Urinary bladder (tissue), 3 donors: ENCODE measurements at regions not wholly inside any gene's neighbourhood (a gene's known extent, or its start where the extent isn't known, plus 50 kb on each side); places are given as distances from the start of the nearest gene placed in this dataset.

ENCODE experiments used
- DNase-seq: peaks from one replicate; pipeline ENCODE4 v3.0.0-alpha.2; 2015; ENCODE audit errors: extremely low spot score
- H3K27ac ChIP-seq: one replicate; pipeline ENCODE4 v1.5.1; 2013; ENCODE audit warnings: low read depth, mild to moderate bottlenecking, moderate library complexity
- H3K36me3 ChIP-seq: one replicate; pipeline ENCODE4 v1.6.1; 2013; ENCODE audit warnings: mild to moderate bottlenecking, moderate library complexity; ENCODE audit not compliant: insufficient read depth
- H3K4me1 ChIP-seq: one replicate; pipeline ENCODE4 v1.6.1; 2013; ENCODE audit warnings: mild to moderate bottlenecking, moderate library complexity; ENCODE audit not compliant: insufficient read depth
- H3K4me3 ChIP-seq: one replicate; pipeline ENCODE4 v1.5.1; 2013; ENCODE audit warnings: low read depth, low read length
- WGBS: extraction: QIAGEN DNeasy Blood & Tissue Kit; methylation state at CpG from one replicate; pipeline ENCODE4 v1.1.7; 2013; 5-methylcytosine and 5-hydroxymethylcytosine counted together
- donor health status: healthy with polysubstance abuse.
- donor health status: healthy.

DNA sequence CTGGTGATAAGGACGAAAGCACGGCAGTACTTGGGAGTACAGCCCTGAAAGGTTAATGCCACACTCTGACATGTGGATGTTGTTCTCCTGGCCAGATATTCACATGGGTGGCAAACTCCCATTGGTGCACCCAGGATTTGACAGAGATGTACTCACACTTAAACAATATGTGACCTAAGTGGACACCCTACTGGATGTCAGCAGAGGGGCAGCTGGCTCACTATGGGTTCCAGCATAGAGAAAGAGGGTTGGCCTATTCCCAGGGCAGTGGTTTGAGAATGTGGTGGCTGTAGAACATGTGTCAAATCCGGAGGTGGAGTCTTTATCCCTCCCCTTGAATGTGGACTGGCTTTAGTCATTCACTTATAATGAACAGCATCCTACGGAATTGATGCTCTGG lies 333.2 kb downstream of the DHX35 start:
- 68% methylated on average over 4 of the region's 4 CpGs for WGBS
- no peak for DNase-seq
- H3K36me3 ChIP-seq = no peaks in the 10 kb centered on the region
- no peak overlapping the region for H3K27ac ChIP-seq
- no peaks in the 10 kb centered on the region for H3K4me1 ChIP-seq
- H3K4me3 ChIP-seq = no peak overlapping the region

DNA sequence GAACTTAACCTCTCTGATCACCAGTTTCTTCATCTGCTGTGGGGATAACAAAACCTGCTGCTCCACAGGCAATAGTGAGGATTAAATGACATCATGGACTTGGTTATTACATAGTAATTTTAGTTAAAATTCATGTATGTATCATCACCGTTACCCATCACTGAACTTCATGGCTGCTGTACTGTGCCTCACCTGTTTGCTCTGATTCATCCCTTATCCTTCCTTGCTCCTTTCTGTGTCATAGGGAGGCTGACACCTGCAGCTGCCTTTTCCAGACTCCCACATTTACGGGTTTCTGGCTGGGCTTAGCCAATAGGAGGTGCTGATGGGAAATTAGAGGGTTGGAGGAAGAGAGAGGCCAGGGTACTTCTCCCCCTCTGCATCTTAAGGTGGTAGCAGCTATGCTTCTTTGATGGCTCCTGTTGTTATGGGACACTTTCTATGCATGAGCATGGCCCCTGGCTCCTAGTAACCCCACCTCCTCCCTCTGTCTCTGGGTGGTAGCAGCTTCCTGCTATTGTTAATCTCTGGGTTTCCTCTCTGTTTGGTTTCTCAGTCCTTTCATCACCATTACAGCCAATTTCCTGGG lies 332.1 kb downstream of the DHX35 start:
- no peaks in the 10 kb centered on the region for H3K4me1 ChIP-seq
- no peaks in the 10 kb centered on the region for H3K36me3 ChIP-seq
- H3K27ac ChIP-seq = no peak overlapping the region
- WGBS = 75% methylated on average over 2 of the region's 2 CpGs
- no peak overlapping the region for H3K4me3 ChIP-seq
- DNase-seq = no peak

DNA sequence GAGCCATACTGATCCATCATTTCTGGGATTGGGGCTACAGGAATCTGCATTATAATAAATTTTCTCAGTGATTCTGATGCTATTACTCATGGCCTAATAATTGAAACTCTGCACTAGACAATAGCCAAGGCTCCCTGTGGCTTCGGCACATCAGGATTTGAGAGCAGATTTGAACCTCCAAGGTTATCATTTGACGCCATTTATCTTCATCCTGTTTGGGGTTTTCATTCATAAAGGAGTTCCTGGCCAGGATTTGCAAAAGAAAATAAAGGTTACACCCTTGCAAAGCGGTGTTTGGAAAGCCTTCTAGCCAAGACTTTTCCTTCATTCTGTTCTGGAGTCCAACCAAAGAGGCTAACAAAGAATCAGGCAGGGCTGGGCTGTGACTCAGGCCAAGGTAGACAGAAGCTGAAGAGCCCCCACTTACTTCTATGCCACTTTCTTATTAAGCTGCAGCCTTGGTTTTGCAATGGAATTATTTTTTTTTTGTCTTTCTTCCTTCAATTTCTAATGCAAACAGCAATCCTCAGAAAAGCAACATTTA lies 330.1 kb downstream of the DHX35 start:
- 53% methylated on average over 3 of the region's 3 CpGs for WGBS
- Histone ChIP-seq H3K4me1 (no peaks in the 10 kb centered on the region), H3K36me3 (no peaks in the 10 kb centered on the region), H3K27ac (no peak overlapping the region), H3K4me3 (no peak overlapping the region)
- DNase-seq = no peak

DNA sequence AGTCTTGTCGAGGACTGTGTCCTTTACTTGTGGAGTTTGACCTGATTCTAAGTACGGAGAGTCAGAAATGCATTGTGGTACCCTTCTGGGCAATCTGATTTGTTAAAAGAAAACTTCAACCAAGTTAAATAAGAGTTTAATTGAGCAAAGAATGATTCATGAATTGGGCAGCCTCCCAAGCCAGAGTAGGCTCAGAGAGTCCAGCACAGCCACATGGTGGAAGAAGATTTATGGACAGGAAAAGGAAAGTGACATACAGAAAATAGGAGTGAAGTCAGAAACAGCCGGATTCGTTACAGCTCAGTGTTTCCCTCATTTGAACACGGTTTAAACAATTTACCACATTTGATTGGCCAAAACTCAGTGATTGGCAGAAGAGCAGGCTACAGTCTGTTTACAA lies 329.2 kb downstream of the DHX35 start:
- H3K4me3 ChIP-seq = no peak overlapping the region
- H3K36me3 ChIP-seq = no peaks in the 10 kb centered on the region
- no peaks in the 10 kb centered on the region for H3K4me1 ChIP-seq
- DNase-seq = no peak
- no peak overlapping the region for H3K27ac ChIP-seq
- 68% methylated on average over 5 of the region's 5 CpGs for WGBS

DNA sequence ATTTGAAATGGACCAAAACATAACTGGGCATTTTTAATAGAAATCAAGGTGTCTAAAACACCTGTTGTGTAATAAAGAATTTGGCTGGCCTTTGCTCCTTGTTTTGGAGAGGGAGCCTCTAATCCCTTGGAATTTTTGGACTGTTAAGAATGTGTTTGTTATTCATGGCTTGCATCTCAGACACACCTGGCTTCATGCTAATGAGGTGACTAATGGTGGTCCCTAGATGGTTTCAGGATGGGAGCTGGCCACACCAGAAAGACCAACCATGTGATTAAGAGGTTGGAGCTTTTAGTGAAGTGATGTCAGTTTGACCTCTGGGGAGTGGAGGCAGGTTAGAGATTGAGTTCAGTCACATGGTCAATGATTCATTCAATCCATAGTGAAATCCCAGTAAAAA lies 328.4 kb downstream of the DHX35 start:
- H3K36me3 ChIP-seq = no peaks in the 10 kb centered on the region
- H3K4me3 ChIP-seq = no peak overlapping the region
- H3K4me1 ChIP-seq = no peaks in the 10 kb centered on the region
- no peak for DNase-seq
- H3K27ac ChIP-seq = no peak overlapping the region

DNA sequence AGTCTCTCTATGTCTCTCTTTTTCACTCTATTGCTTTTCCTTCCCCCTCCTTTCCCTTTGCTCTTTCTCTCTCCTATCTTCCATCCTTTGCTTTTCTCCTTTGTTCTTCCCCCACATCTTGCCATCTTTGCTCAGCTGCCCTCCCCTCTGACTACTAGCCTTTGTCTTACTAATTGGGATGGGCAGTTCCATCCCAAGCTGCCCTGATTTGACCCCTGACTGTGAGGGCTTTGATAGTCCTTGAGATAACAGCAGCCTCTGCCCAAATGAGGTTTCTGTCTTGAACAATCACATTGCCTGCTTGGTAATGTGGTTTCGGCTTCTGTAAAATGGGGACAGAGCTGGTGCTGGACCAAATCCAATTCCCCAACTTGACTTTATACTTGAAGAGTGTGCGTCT lies 327.7 kb downstream of the DHX35 start:
- no peak for DNase-seq
- Histone ChIP-seq H3K36me3 (no peaks in the 10 kb centered on the region), H3K4me1 (no peaks in the 10 kb centered on the region), H3K4me3 (no peak overlapping the region), H3K27ac (no peak overlapping the region)
- WGBS = 86% methylated on average over 2 of the region's 2 CpGs

DNA sequence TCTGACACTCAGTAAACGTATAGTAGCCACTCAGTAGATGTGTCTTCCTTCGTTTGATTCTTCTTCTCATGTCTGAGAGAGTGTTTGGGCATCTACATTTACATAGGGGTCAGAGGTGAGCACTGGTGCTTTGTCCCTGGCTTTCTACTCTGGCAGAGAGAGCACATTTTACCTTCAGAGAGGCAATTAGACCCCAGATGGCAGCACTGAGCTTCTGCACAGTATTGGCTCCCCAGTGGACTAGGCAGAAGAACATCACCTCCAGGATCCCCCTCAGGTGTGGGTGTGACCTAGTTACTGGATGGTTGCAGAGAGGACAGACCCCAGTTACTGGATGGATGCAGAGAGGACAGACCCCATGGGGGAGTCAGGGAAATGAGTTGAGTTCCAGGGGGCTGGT lies 327.2 kb downstream of the DHX35 start:
- H3K4me3 ChIP-seq = no peak overlapping the region
- DNase-seq = no peak
- H3K36me3 ChIP-seq = no peaks in the 10 kb centered on the region
- no peak overlapping the region for H3K27ac ChIP-seq
- WGBS = 54% methylated on average over 2 of the region's 2 CpGs
- H3K4me1 ChIP-seq = no peaks in the 10 kb centered on the region

DNA sequence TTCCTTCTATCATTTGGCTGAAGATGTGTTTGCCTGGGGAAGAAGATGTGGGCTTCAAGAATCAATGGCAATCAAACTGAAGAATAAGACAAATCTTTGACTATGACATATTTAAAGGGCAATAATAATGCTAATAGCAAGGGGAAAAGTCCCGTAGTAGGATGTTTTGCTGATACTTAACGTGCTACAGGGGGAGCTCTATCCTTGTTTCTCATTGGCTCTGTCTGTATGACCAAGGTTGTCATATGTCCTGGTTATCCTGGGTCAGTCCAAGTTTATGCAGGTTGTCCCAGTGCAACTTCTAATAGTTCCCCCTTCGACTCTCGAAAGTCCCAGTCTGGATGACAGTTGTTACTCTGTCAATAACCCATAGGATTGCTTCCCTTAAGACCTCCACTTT lies 321.3 kb downstream of the DHX35 start:
- H3K4me3 ChIP-seq = no peak overlapping the region
- 84% methylated on average over 4 of the region's 4 CpGs for WGBS
- no peak overlapping the region for H3K27ac ChIP-seq
- no peaks in the 10 kb centered on the region for H3K36me3 ChIP-seq
- H3K4me1 ChIP-seq = no peaks in the 10 kb centered on the region
- no peak for DNase-seq

DNA sequence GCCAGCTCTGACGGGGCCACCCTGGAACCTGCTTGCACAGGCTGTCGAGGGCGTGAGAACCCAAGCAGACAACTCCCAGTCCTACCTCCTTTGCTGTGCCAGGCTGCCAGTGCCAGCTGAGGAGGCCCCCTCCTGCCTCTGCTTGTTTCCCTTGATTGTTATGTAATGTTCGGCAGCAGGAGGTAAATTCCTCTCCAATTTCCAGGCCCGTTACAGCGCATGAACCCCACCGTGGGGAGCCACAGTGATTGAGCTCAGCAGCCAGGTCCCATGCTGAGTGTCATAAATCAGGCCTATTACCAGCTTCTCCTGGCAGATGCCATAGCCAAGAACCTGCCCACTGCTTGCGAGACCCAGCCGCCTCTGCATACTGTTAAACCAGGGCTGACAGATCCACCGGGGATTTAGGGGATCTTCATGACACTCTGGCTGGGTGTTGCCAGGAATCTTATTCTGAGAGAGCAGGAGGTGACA lies 320.5 kb downstream of the DHX35 start:
- H3K36me3 ChIP-seq = no peaks in the 10 kb centered on the region
- H3K4me1 ChIP-seq = no peaks in the 10 kb centered on the region
- no peak overlapping the region for H3K27ac ChIP-seq
- no peak overlapping the region for H3K4me3 ChIP-seq
- WGBS = 34% methylated on average over 10 of the region's 10 CpGs
- no peak for DNase-seq

DNA sequence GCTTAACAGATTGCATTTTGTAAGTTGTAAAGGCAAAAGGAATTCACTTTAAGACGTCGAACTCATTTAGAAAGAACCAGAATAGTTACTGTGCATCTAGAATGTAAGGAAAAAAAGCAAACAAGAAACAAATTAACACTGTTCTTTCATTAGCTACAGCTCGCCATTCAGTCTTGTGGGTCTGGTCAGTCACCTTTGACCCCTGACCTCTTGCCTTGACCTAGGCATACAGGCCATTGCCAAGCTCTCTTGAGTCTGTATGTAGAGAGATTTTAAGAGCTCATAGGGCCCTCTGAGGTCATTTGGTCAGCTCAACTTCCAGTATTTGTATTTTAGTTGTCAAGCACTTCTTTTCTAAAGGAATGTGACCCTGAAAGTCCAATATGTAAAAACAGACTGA lies 318.7 kb downstream of the DHX35 start:
- WGBS = 83% methylated on average over 3 of the region's 3 CpGs
- no peak overlapping the region for H3K27ac ChIP-seq
- H3K36me3 ChIP-seq = no peaks in the 10 kb centered on the region
- H3K4me3 ChIP-seq = no peak overlapping the region
- H3K4me1 ChIP-seq = no peaks in the 10 kb centered on the region
- DNase-seq = no peak

DNA sequence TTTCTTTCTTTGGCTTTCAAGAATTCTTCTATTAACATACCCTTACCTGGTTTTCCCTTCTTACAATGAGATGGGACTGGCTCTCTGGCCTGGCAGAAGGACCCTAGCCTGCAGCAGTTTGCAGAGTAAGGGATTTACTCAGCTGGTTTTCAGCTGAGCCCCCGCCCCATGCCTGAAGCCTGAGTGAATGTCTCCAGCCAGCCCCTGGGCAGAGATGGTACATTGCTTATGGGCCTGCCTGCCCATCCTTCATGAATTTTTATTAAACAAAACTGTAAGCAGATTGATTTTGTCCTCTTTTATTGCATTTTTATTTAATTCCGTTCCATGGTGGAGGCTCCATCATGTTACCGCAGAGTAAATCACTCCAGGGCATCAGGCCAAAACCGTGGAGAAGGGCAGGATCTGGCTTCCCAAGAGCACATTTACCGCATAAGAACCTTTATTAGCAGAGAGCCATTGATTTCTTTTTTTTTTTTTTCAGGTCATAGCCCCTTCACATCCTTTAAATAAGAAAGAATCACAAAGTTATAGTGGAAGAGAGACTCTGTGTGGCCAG lies 316.2 kb downstream of the DHX35 start:
- 47% methylated on average over 5 of the region's 5 CpGs for WGBS
- H3K27ac ChIP-seq = no peak overlapping the region
- H3K4me3 ChIP-seq = no peak overlapping the region
- no peaks in the 10 kb centered on the region for H3K4me1 ChIP-seq
- H3K36me3 ChIP-seq = no peaks in the 10 kb centered on the region
- peak; percentile 56 for DNase-seq

DNA sequence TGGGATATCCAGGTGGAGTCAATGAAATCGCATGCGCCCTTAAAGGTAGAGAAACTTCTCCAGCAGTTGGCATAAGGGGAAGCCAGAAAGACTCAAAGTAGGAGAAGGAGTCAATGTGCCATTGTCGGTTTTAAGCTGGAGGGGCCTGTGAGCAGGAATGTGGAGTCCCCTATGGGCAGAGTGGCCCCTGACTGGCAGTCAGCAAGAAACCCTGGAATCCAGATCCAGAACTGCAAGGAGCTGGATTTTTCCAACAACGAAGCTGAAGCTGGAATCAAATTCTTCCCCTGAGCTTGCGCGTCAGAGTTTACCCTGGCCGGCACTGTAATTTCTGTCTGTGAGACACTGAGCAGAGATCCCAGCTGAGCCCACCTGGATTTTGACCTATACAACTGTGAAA lies 315.0 kb downstream of the DHX35 start:
- Histone ChIP-seq H3K27ac (no peak overlapping the region), H3K4me3 (no peak overlapping the region), H3K4me1 (no peaks in the 10 kb centered on the region), H3K36me3 (no peaks in the 10 kb centered on the region)
- DNase-seq = no peak
- WGBS = 81% methylated on average over 7 of the region's 7 CpGs

DNA sequence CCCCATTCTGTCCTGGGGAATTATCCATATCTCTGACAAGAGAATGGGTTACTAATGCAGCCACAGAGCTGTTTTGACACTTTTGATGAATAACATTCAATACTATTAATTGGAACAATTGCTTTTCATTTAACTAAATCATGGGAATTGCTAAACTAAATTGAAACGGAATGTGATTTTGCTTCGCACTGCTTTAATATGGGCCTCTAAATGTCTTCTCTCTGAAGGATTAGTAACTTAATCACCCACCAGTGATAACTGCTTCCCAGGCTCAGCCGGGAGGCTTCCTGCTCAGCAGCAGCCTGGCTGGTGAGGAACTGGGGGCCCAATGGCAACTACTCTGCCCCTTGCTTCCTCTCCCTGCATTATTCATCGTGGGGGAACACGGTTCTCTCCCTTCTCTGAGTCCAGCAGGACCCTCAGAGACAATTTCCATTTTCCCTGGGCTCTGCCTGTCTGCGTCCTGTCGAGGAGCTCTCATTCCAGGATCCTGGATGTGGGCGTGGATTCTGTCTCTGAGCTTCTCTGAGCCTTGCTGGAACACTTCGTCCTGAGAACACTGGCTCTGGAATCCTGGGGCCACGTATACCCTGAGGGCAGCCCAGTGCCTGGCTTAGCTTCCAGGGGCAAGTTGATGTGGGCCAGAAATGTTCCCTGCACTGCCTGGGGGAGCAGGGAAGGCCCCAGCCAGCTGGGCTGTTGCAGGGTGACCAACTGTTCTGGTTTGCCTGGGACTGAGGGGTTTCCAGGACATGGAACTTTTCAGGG lies 308.9 kb downstream of the DHX35 start:
- DNase-seq = no peak
- no peaks in the 10 kb centered on the region for H3K4me1 ChIP-seq
- H3K27ac ChIP-seq = no peak overlapping the region
- H3K36me3 ChIP-seq = no peaks in the 10 kb centered on the region
- 38% methylated on average over 10 of the region's 10 CpGs for WGBS
- no peak overlapping the region for H3K4me3 ChIP-seq
